A673 (cell line): ENCODE measurements at regions not wholly inside any gene's neighbourhood (a gene's known extent, or its start where the extent isn't known, plus 50 kb on each side); places are given as distances from the start of the nearest gene placed in this dataset.

Experiments used
- BruUV-seq: library from RNA; stranded (reverse); fragments of 400-500 nt; replicated peaks from 2 replicates; lab custom pipeline; 2021; lab: Mats Ljungman, UMichigan
- CTCF ChIA-PET: fragments of 300-600 bp; sonication (Branson Sonifier 250); formaldehyde crosslinking; loops from one replicate; lab custom pipeline; 2022; ENCODE audit warnings: antibody characterized with exemption; lab: Charles Lee
- POLR2A ChIA-PET: fragments of 300-600 bp; sonication (Branson Sonifier 250); formaldehyde crosslinking; loops from one replicate; lab custom pipeline; 2022; ENCODE audit warnings: antibody characterized with exemption; ENCODE audit not compliant: low non-redundant PET; lab: Charles Lee
- DNase-seq: peaks from one replicate; pipeline ENCODE4 v3.0.0-alpha.2; 2015; ENCODE audit warnings: low spot score
- H3K27ac ChIP-seq: fragments of 200-600 bp; sonication (generic); 2 replicates; pipeline ENCODE4 v1.5.1; 2016; ENCODE audit warnings: mixed run types, low read depth, mild to moderate bottlenecking, mixed read lengths, antibody characterized with exemption, low read length; ENCODE audit not compliant: poor library complexity, severe bottlenecking
- H3K27me3 ChIP-seq: fragments of 200-600 bp; sonication (generic); replicated peaks from 2 replicates; pipeline ENCODE4 v1.6.1; 2017; ENCODE audit warnings: mixed run types, low read depth, mild to moderate bottlenecking, mixed read lengths, antibody characterized with exemption, low read length; ENCODE audit not compliant: insufficient read depth, poor library complexity
- H3K36me3 ChIP-seq: fragments of 200-600 bp; sonication (generic); 2 replicates; pipeline ENCODE4 v1.6.1; 2016; ENCODE audit warnings: mixed run types, mild to moderate bottlenecking, mixed read lengths, antibody characterized with exemption, low read length; ENCODE audit not compliant: insufficient read depth, poor library complexity, severe bottlenecking
- H3K4me1 ChIP-seq: fragments of 200-600 bp; sonication (generic); 2 replicates; pipeline ENCODE4 v1.6.1; 2017; ENCODE audit warnings: mixed run types, mild to moderate bottlenecking, mixed read lengths, antibody characterized with exemption, low read length; ENCODE audit not compliant: insufficient read depth, poor library complexity, severe bottlenecking
- H3K4me3 ChIP-seq: fragments of 200-600 bp; sonication (generic); 2 replicates; pipeline ENCODE4 v1.5.1; 2016; ENCODE audit warnings: low read depth, mixed run types, mild to moderate bottlenecking, mixed read lengths, low read length; ENCODE audit not compliant: poor library complexity, severe bottlenecking
- H3K9me3 ChIP-seq: fragments of 200-600 bp; sonication (generic); 2 replicates; pipeline ENCODE4 v1.6.1; 2016; ENCODE audit warnings: mixed run types, low read depth, mild to moderate bottlenecking, mixed read lengths, antibody characterized with exemption, low read length; ENCODE audit not compliant: poor library complexity, severe bottlenecking
- CTCF ChIP-seq: fragments of 300-800, 200-600 bp; sonication (generic); conservative IDR thresholded peaks from 2 replicates; pipeline ENCODE4 v1.5.1; 2017; ENCODE audit warnings: low read depth, mild to moderate bottlenecking, antibody characterized with exemption, low read length, moderate library complexity, mixed read lengths
- EZH2 ChIP-seq: fragments of 200-600 bp; sonication (generic); IDR thresholded peaks from 2 replicates; pipeline ENCODE4 v1.6.1; 2017; ENCODE audit warnings: borderline replicate concordance, low read depth, mild to moderate bottlenecking, mixed read lengths, antibody characterized with exemption, low read length; ENCODE audit not compliant: poor library complexity, severe bottlenecking
- intact Hi-C: fragments of 100-400 bp; cut with micrococcal nuclease; formaldehyde crosslinking; loops from one replicate; pipeline ENCODE4 v1.10.0; 2022; ENCODE audit not compliant: unreplicated experiment

- no peak overlapping the region for H3K27ac ChIP-seq
- TF ChIP-seq EZH2 = no peak
- no peak for TF ChIP-seq CTCF
- no peaks in the 10 kb centered on the region for H3K36me3 ChIP-seq
- POLR2A ChIA-PET = no interaction called here
- intact Hi-C loops = no loop called here
- DNase-seq = no peak
- no peaks in the 10 kb centered on the region for H3K9me3 ChIP-seq
- BruUV-seq = no TSS peak
- CTCF ChIA-PET = no interaction called here
- peaks cover 3% of the 10 kb centered on the region for H3K27me3 ChIP-seq
- no peak overlapping the region for H3K4me3 ChIP-seq
- no peaks in the 10 kb centered on the region for H3K4me1 ChIP-seq
Measured at GRCh38 chr2:153068915-153069314, 350.5 kb downstream of the ARL6IP6 start.

DNA sequence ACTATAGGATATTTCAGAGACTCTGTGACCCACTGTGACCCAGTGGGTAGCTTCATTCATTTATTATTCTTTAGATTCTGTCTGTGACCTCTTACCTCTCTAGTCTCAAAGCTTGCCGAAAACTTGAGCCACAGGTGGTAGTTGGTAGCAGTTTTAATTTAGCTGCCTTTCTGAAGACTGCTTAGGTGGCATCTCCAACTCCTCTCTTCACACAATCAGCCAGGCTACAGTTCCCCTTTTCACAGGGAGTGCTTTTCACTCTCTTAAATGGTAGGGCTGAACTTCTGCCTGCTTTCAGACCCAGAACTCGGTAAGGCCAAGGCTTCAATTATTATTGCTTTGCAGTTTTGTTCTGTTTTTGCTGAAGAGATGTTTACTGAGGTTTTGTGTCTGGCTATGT lies 349.6 kb downstream of the ARL6IP6 start:
- Histone ChIP-seq H3K4me1 (no peaks in the 10 kb centered on the region), H3K4me3 (no peak overlapping the region), H3K27ac (no peak overlapping the region), H3K9me3 (no peaks in the 10 kb centered on the region), H3K27me3 (peaks cover 3% of the 10 kb centered on the region), H3K36me3 (no peaks in the 10 kb centered on the region)
- TF ChIP-seq EZH2 (no peak), CTCF (no peak)
- DNase-seq = no peak
- ChIA-PET CTCF (no interaction called here), POLR2A (no interaction called here)
- intact Hi-C loops = no loop called here
- BruUV-seq = no TSS peak

GRCh38 chr2:153059338-153060052 lies 341.1 kb downstream of the ARL6IP6 start:
- intact Hi-C loops = no loop called here
- Histone ChIP-seq H3K9me3 (no peaks in the 10 kb centered on the region), H3K4me1 (no peaks in the 10 kb centered on the region), H3K4me3 (no peak overlapping the region), H3K36me3 (no peaks in the 10 kb centered on the region), H3K27me3 (no peaks in the 10 kb centered on the region), H3K27ac (no peak overlapping the region)
- BruUV-seq = no TSS peak
- POLR2A ChIA-PET = no interaction called here
- DNase-seq = peak; percentile 12
- CTCF ChIA-PET = no interaction called here
- TF ChIP-seq CTCF = no peak
- TF ChIP-seq EZH2 = no peak
